ENCODE measurements at regions not wholly inside any gene's neighbourhood (a gene's known extent, or its start where the extent isn't known, plus 50 kb on each side); places are given as distances from the start of the nearest gene placed in this dataset.

- Mint-ChIP-seq H3K36me3 (peaks cover 8% of the 10 kb centered on the region), H3K9me3 (peaks cover 7 to 15% of the 10 kb centered on the region in 2 donors), H3K4me1 (no peaks in the 10 kb centered on the region), H3K27me3 (ENCODE audit: low read depth in 2 of 2) (no peaks in the 10 kb centered on the region), H3K27ac (no peak overlapping the region), H3K4me3 (no peak overlapping the region)
- no peak for ATAC-seq
- H3K4me3 ChIP-seq (ENCODE audit: low read length), result no peak overlapping the region
- intact Hi-C loops (cut with micrococcal nuclease), result no loop called here
- no peak for DNase-seq
- WGBS (ENCODE audit: insufficient coverage), result 67% methylated on average over 2 of the region's 2 CpGs
- no peaks in the 10 kb centered on the region for H3K27me3 ChIP-seq (ENCODE audit: control insufficient read depth, insufficient read depth, low read length)
- no peaks in the 10 kb centered on the region for H3K36me3 ChIP-seq (ENCODE audit: control insufficient read depth, insufficient read depth, low read length)
- no peaks in the 10 kb centered on the region for H3K4me1 ChIP-seq (ENCODE audit: control insufficient read depth, insufficient read depth, low read length)
- H3K27ac ChIP-seq (ENCODE audit: low read length), result no peak overlapping the region
- peaks cover 3% of the 10 kb centered on the region for H3K9me3 ChIP-seq (ENCODE audit: control insufficient read depth, insufficient read depth, low read length)
- no peak for TF ChIP-seq CTCF (IDR thresholded peaks at IDR 0.05)
Observed at GRCh38 chr14:81974543-81974942, 440.9 kb upstream of the SEL1L start.

- no peaks in the 10 kb centered on the region for H3K27me3 Mint-ChIP-seq (ENCODE audit: low read depth in 2 of 2)
- no peak for TF ChIP-seq CTCF (IDR thresholded peaks at IDR 0.05)
- H3K36me3 Mint-ChIP-seq, result no peaks in the 10 kb centered on the region
- Histone ChIP-seq H3K27me3 (ENCODE audit: control insufficient read depth, insufficient read depth, low read length) (no peaks in the 10 kb centered on the region), H3K9me3 (ENCODE audit: control insufficient read depth, insufficient read depth, low read length) (no peaks in the 10 kb centered on the region), H3K36me3 (ENCODE audit: control insufficient read depth, insufficient read depth, low read length) (no peaks in the 10 kb centered on the region), H3K27ac (ENCODE audit: low read length) (no peak overlapping the region), H3K4me1 (ENCODE audit: control insufficient read depth, insufficient read depth, low read length) (no peaks in the 10 kb centered on the region), H3K4me3 (ENCODE audit: low read length) (no peak overlapping the region)
- no peak overlapping the region for H3K4me3 Mint-ChIP-seq
- intact Hi-C loops (cut with micrococcal nuclease), result no loop called here
- H3K9me3 Mint-ChIP-seq, result peaks cover 2 to 4% of the 10 kb centered on the region in 2 donors
- no peak overlapping the region for H3K27ac Mint-ChIP-seq
- DNase-seq, result no peak
- no peaks in the 10 kb centered on the region for H3K4me1 Mint-ChIP-seq
- ATAC-seq, result no peak
- 90% methylated on average over 2 of the region's 4 CpGs for WGBS (ENCODE audit: insufficient coverage)
Observed at GRCh38 chr14:81980601-81981306, 447.1 kb upstream of the SEL1L start.

GRCh38 chr14:81981307-81981675 is 447.6 kb upstream of the SEL1L start:
- Mint-ChIP-seq H3K4me3 (no peak overlapping the region), H3K36me3 (no peaks in the 10 kb centered on the region), H3K27ac (no peak overlapping the region), H3K9me3 (peaks cover 2 to 4% of the 10 kb centered on the region in 2 donors), H3K4me1 (no peaks in the 10 kb centered on the region), H3K27me3 (ENCODE audit: low read depth in 2 of 2) (no peaks in the 10 kb centered on the region)
- DNase-seq (no peak), ATAC-seq (no peak)
- 84% methylated on average over 3 of the region's 5 CpGs for whole genome bisulfite sequencing (ENCODE audit: insufficient coverage)
- Histone ChIP-seq H3K4me1 (ENCODE audit: control insufficient read depth, insufficient read depth, low read length) (no peaks in the 10 kb centered on the region), H3K36me3 (ENCODE audit: control insufficient read depth, insufficient read depth, low read length) (no peaks in the 10 kb centered on the region), H3K4me3 (ENCODE audit: low read length) (no peak overlapping the region), H3K9me3 (ENCODE audit: control insufficient read depth, insufficient read depth, low read length) (no peaks in the 10 kb centered on the region), H3K27me3 (ENCODE audit: control insufficient read depth, insufficient read depth, low read length) (no peaks in the 10 kb centered on the region), H3K27ac (ENCODE audit: low read length) (no peak overlapping the region)
- intact Hi-C loops (cut with micrococcal nuclease), result no loop called here
- TF ChIP-seq CTCF (IDR thresholded peaks at IDR 0.05), result no peak

- intact Hi-C loops (cut with micrococcal nuclease), result no loop called here
- no peaks in the 10 kb centered on the region for H3K27me3 ChIP-seq (ENCODE audit: control insufficient read depth, insufficient read depth, low read length)
- H3K4me1 ChIP-seq (ENCODE audit: control insufficient read depth, insufficient read depth, low read length), result no peaks in the 10 kb centered on the region
- no peak for ATAC-seq
- Mint-ChIP-seq H3K27ac (no peak overlapping the region), H3K27me3 (ENCODE audit: low read depth in 2 of 2) (no peaks in the 10 kb centered on the region), H3K4me3 (no peak overlapping the region), H3K9me3 (peaks cover 2% of the 10 kb centered on the region in 2 donors), H3K4me1 (no peaks in the 10 kb centered on the region), H3K36me3 (no peaks in the 10 kb centered on the region)
- no peak overlapping the region for H3K27ac ChIP-seq (ENCODE audit: low read length)
- no peak overlapping the region for H3K4me3 ChIP-seq (ENCODE audit: low read length)
- H3K36me3 ChIP-seq (ENCODE audit: control insufficient read depth, insufficient read depth, low read length), result no peaks in the 10 kb centered on the region
- no peaks in the 10 kb centered on the region for H3K9me3 ChIP-seq (ENCODE audit: control insufficient read depth, insufficient read depth, low read length)
- 95% methylated on average over 3 of the region's 4 CpGs for WGBS (ENCODE audit: insufficient coverage)
- DNase-seq, result no peak
- TF ChIP-seq CTCF (IDR thresholded peaks at IDR 0.05), result no peak
Observed at GRCh38 chr14:81982046-81982445, 448.4 kb upstream of the SEL1L start.

Measured in natural killer cell (primary cell).